GM19395 (cell line): ENCODE measurements at regions not wholly inside any gene's neighbourhood (a gene's known extent, or its start where the extent isn't known, plus 50 kb on each side); places are given as distances from the start of the nearest gene placed in this dataset.
"Not testable (repeated sequence)": the region's sequence is repeated elsewhere in the genome, so short reads cannot be mapped to it uniquely, and the experiment has no call there.

ENCODE experiments used
- ATAC-seq: cut with Tn5 transposase; IDR thresholded peaks from one replicate; pipeline ENCODE4 v1.9.1; 2021; ENCODE audit warnings: mild to moderate bottlenecking, moderate library complexity; ENCODE audit not compliant: unreplicated experiment

DNA sequence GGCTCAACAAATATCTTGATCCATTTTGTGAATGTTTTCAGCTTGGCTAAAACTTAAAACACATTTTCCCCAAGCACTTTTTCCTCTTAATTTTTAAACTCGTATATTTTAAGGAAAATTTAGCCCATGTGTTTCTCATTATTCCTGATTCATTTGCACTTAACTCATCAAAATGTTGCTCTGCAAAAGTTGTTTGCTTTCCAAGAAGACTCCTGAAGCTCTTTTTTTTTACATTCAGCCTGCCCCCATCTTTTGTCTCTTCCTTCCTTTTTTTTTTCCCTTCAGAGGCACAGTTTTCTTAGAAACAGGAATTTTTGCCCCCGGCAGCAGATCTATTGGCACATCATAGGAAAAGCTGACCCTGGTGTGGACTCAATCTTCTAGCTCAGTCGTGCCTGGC is 155.0 kb upstream of the SALL1 start:
- ATAC-seq = no peak

DNA sequence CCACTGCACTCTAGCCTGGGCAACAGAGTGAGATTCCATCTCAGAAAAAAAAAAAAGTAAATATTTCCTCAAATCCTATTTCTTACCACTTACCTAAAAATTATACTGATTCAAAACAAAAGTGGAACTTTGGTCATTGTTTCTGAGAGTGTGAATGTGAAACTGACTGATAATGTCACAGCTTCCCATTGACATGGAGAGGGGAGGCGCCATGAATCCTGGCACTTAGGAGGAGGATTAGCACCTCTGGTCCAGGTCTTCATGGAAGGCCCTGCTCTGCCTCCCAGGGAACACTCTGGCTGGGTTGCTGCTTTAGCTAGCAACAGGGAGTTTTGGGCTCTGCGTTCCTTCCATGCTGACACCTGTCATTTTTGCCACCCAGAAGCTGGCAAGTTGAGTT is 154.3 kb upstream of the SALL1 start:
- ATAC-seq = no peak

DNA sequence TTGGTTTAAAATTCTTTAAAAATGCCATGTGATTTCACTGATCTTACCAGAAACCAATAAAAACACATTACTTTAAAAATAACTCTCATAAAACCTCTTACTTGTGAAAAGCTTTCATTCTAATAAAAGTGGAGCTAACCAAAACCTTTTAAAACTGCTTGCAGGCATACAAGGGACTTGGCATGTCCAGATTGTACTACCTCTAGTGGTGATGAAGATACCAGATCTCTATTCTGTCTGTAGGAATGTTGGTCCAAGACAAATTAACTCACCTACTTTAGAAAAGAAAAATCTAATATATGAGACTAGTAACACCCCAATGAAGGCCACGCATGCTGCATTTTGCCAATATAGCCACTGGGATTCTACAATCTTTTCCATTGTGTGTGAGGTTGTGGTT is 151.0 kb upstream of the SALL1 start:
- ATAC-seq = no peak

DNA sequence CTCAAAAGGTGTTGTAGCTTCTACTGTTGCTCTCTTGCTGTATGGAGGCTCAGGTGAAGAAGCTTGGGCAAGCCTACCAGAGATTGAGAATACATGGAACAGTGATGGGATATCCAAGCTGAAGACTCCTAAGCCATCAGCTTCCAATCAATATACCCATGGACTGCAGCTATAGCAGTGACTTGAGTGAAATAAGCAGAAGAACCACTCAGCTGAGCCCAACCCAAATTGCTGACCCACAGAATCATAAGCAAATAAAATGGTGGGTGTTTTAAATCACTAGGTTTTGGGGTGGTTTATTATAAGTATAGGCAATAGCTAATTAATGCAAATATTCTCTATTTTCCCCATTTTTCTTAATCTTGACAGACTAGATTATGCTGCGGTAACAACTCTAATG is 147.7 kb upstream of the SALL1 start:
- no peak for ATAC-seq

DNA sequence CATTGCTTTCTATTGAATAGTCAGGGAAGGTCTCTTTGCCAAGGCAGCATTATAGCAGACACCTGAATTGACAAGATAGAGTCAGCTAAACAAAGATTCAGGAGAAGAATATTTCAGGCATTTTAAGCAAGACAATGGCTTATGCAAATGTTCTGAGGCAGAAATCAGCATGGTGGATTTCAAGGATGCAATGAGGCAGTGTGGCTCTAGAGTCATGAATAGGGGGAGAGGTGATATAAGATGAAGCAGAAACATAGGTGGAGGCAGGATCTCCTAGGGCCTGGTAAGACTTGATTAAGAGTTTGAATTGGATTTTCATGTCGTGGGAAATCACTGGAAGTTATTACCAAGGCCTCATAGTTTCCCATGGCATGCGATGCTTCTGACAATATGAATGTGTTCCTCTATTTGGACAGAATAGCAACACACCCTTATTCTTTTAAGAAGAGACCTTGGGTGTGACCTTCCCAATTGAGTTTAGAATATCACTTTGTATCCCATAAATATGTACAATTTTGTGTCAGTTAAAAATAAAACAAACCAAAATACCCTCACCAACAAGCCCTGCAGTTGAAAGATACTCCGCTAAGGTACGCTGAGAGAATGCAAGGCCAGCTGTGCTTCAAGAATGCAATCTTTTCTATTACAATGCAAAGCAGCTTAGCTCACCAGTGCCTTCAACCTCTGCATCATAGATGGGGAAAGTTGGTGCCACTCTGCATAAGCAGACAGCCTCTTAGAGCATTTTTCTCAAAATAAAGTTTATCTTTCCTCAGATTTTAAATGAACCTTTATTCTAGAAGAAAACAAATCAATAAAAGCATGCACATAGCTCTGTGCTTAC is 139.6 kb upstream of the SALL1 start:
- ATAC-seq = no peak

DNA sequence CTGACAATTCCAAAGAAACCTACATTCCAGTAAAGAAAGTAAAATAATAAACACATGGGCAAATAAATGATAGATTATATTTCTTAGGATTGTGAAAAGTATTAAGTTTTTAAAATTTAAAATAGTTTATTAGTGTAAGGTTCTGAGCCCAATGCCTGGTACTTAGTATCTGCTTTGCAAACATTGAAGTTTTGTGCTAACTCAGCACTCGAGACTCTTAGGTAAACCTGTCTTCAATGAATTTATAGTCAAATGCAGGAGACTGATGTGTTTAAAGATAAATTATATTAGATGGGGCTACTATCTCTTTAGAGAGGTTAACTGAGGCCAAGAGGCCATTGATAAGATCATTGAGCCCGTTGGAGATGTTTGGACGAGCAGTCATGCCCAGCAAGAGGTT is 138.3 kb upstream of the SALL1 start:
- ATAC-seq = no peak

DNA sequence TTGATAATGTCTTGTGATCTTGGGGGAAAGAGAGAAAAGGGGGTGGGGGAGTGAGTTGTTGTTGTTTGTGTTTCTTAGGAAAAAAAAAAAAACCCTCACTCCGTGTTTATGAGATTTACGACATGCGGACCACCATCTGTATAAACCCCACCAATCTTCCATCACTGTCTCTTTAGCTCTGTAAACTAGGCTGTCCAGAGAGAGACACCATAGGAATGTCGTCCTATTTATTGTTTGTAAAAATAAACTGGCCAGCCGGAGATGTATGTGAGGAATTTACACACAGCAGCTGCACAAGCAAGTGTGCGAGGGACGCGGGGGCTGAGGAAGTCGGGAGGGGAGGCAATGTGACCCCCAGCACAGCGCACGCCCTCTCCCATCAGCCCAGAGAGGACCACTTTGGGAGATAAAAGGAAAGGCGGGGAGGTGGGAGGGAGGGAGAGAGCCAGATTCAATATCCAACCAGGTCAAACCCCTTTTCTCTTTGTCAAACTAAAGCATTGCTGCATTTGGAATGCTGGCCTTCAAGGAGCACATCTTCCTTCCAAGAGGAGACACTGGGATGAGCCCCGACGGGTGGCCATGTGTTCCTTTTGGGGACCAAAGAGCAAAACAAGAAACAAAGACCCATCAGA is 136.2 kb upstream of the SALL1 start:
- no peak for ATAC-seq

DNA sequence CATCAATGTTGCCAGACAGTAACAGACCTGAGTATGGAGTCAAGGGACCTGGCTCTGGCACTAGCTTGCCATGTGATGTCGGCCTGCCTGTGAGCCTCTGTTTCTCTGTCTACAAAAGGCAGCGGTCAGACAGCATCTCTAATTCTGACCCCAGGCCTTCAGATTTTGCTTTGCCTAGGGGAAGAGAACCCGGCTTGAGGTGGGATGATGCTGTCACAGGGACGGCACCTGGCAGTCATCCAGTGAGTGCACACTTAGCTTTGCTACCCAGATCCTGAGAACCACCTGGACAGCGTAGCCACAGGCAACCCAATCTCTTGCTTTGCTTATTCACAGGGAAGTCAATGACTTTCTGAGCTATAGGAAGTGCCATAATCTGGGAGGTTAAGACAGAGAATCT is 135.2 kb upstream of the SALL1 start:
- ATAC-seq = no peak

DNA sequence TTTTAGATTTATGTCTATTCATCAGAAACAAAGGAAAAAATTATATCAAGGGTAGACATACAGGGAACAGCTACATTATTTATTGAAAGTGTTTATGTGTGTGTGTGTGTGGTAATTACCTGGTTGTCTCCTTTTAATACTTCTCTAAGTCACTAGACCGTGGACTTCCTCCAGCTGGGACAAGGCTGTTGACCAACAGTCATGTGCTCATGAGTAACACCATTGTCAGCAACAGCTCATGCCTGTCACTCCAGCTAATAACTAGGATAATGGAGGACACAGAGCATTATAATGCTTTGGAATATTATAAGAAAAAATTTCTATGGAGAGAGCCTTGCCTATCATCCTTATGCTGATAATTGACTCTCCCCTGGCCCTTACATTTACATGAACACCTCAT is 125.3 kb upstream of the SALL1 start:
- no peak for ATAC-seq

DNA sequence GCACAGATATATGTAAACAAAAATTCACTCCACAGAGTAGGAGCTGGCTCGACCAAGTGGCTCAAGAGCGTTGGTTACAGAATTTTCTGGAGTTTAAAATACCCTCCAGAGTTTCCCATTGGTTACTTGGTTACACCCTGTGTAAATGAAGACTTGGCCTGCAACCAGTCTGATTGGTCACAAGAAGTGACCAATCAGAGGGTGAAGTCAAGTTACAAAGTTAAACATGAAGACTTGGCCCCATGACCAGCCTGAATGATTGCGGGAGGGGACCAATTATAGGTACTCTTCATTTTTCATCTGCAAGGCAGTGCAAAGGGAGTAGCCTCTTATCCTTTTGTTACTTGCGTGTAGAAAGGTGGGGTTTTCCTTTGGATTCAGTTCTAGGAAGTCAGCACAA is 121.3 kb upstream of the SALL1 start:
- no peak for ATAC-seq

DNA sequence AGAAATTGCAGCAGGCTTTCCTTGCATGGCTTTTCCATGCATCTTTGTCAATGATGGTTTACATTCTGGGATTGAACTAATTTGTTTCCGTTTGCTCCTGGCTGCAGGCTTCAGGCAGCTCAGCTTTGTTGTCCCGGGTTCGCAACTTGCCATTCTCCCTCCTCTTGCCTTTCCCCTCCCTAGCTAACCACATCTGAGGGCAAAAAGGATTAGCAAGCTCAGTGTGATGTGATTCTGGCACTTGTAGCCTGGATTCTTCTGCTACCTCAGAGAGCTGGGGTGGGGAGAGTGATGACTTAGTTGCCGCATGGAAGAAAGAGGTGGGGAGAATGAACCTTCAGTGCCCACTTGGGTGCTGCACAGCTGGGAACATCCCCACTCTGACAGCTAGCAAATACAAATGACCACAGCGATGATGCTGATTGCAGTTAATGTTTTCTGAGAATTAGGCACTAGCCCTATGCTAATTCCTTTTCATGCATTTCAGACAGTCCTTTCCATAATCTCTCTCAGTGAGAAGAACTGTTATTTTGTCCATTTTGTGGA is 120.2 kb upstream of the SALL1 start:
- ATAC-seq = no peak

DNA sequence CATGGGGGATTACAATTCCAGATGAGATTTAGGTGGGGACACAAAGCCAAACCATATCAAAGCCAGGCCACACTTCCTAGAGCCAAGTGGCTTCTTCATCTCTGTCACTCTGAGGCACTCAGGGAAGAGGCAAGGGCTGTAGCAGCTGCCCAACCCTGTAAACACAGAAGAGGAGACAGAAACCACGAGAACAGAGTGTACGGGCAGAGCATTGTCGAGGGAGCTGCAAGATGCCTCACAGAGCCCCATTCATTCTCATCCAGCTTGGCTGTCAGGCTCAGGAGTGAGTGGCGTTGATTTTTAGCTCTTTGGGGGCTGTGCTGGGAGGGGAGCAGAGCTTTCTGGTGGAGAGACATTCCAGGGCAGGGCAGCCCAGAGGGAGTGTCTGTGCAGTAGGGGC is 117.2 kb upstream of the SALL1 start:
- ATAC-seq = no peak

DNA sequence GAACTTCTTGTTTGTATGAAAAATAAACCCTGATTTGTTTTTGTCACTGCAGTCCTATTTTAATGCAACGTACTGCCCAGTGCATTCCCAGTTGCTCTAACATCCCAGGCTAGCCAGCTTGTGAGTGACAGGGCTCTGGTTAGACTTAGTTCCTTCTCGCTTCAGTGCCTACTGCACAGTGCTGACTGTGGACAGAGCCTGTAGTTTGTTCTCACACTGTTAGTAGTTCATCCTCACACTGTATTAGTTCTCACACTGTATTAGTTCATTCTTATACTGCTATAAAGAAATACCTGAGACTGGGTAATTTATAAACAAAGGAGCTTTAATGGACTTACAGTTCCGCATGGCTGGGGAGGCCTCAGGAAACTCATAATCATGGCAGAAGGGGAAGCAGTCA is 116.6 kb upstream of the SALL1 start:
- ATAC-seq = no peak

DNA sequence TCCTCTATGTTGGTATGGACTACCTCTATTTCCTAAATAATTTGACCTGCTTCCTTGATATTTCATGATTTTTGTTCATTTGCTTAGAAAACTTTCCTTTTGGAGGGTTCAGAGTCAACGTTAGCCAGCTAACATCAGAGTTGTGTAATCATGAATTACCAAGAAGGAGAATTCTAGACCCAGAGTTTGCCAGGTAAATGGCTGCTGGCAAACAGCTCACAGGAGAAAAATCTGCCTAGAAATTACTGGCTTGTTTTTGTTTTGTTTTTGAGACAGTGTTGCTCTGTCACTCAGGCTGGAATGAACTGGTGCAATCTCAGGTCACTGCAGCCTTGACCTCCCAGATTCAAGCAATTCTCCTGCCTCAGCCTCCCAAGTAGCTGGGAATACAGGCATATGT is 111.4 kb upstream of the SALL1 start:
- no peak for ATAC-seq

DNA sequence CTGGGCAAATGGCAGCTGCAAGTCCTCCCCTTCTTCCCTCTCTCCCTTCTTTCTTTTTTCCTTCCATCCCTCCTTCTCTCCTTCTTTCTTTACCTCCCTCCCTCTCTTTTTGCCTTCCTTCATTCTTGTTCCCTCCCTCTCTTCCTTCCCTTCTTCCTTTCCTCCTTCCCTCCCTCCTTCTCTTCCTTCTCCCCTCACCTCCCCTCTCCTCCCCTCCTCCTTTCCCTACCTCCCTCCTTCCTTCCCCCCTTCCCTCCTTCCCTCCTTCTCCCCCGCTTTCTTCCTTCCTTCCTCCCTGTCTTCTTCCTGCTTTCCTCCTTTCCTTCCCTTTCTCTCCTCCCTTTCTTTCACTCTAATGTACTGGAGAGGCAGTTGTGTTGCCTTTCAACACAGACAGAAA is 110.8 kb upstream of the SALL1 start:
- ATAC-seq = no peak

DNA sequence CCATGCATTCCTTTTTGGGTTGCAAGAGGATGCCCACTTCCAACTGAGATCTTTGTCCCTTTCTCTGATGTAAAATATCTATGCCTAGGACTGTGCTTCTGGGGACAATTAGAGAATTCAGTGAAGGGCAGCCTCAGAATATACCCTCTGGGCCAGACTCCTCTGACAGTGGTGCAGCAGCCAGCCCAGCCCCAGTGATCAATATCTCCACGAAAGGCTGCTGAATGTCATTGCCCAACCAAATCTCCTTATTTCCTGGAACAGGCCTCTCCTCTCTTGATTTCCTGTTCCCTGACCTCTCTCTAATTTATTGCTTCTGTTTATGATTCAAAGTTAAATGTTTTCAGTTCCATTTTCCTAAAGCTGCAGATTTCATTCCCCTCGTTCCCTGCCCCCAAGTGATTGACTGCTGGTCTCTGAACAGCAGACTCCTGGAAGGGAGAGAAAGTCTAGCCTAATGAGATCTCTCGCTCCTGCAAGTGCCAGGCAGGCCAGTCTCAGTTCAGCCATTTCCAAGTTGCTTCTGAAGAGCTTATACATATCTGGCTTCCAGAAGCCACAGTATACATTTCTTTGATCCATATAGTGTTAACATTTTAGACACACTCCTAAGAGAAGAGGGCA is 104.4 kb upstream of the SALL1 start:
- no peak for ATAC-seq

DNA sequence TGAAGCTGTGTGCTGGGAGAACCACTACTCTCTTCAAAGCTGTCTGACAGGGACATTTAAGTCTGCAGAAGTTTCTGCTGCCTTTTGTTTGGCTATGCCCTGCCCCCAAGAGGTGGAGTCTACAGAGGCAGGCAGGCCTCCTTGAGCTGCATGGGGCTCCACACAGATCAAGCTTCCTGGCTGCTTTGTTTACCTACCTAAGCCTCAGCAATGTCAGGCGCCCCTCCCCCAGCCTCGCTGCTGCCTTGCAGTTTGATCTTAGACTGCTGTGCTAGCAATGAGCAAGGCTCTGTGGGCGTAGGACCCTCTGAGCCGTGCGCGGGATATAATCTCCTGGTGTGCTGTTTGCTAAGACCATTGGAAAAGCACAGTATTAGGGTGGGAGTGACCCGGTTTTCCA is 103.3 kb upstream of the SALL1 start:
- not testable (repeated sequence) for ATAC-seq

DNA sequence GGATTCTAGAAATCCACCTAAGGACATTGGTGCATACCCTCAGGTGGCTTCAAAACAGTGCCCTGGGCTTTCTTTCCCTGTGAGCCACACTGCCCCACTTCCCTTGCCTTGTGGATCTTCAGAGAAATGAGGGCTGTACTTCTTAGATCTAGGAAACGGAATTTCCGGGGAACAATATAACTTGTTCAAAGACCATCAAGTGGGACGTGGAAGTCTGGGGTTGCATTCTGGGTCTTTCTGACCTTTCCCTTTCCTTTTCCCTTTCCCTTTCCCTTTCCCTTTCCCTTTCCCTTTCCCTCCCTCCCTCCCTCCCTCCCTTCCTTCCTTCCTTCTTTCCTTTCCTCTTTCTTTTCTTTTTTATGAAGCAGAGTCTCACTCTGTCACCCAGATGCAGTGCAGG is 97.1 kb upstream of the SALL1 start:
- ATAC-seq = no peak

DNA sequence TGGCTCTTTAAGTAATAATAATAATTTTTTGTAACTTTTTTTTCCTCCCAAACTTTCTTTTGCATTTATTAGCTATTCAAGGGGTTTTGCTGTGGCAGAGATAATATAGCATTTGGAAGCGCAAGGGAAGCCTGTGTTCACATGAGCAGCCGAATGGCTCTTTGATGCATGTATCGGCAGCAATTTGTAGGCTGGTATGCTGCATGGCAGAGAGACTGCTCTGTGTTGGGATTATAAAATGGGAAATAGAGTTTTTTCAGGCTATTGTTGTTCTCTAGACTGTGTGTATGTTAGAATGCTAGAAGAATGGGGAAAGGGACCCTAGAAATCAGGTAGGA is 94.6 kb upstream of the SALL1 start:
- no peak for ATAC-seq

DNA sequence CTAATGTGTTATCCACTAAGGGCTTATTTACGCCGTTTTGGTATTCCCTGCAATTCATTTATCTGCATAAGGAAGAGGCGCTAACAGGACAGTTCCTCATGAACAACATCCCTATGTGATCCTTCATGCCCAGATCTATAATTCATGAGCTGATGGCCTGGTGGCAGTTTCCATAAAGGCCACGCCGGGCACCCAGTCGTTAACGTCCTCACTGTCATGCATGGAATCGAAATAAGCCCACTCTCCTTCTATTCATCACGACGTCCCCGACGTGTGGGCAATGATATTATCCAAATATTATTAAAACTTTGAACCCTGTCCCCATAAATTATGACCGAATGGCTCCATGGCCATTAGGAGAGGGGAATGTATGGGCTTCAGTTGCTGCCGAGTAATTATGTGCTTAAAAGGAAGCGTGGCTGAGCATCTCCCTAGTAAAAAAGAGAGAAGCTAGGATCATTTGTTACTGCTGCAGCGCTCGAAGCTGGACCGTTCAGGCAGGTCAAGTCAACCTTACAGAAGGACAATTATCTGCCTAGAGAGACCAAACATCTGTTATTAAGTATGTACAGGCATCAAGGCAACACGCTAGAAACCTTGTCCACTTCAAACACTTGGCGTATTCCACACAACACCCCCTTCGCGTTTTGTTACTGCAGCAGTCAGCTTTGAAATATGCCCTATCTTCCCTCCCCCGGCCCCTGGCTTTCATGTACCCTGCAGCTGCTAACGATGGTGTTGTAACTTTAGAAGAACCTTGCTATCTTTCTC is 94.0 kb upstream of the SALL1 start:
- ATAC-seq = no peak

DNA sequence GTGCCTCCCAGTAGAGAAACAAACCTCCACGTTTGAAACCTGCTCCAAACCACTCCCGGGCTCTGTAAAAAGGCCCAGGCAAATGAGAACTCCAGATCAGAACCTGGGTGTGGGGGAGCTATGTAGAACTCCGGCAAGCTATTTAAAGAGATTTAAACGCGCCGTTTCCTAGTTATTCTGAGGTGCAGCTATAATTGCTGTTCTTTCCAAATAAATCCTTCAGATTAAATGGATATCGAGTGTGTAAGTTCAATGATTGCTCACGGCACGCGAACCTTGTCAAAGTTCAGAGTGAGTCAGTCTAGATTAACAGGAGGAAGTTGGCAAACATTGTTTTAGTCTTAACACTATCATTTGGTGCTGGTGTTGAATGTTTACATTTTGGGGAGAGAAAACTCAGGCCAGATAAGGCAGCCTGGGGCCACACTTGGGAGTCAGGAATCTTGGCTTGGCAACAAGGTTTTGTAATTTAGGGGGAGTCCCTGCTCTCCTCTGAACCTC is 92.9 kb upstream of the SALL1 start:
- ATAC-seq = no peak
